ENCODE measurements at regions not wholly inside any gene's neighbourhood (a gene's known extent, or its start where the extent isn't known, plus 50 kb on each side); places are given as distances from the start of the nearest gene placed in this dataset.

DNA sequence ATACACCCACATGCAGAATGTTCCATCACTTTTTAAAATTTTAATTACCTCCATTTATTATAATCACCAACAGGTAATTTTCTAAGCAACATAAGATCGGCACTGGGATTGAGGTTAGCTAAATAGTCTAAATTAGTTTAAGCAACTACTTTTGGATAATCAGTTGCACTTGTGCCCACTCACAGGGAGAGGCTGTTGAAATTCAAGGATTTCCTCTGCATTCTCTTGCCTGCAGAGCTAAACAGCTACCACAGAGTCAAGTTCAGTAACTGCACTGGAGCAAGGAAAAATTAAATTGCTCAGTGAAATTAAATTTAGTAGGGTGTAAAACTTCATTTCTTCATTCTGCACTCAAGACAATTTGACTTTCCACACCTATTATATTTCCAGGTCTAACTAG lies 120.7 kb upstream of the CCDC28A start:
- TF ChIP-seq, protein P1, sequence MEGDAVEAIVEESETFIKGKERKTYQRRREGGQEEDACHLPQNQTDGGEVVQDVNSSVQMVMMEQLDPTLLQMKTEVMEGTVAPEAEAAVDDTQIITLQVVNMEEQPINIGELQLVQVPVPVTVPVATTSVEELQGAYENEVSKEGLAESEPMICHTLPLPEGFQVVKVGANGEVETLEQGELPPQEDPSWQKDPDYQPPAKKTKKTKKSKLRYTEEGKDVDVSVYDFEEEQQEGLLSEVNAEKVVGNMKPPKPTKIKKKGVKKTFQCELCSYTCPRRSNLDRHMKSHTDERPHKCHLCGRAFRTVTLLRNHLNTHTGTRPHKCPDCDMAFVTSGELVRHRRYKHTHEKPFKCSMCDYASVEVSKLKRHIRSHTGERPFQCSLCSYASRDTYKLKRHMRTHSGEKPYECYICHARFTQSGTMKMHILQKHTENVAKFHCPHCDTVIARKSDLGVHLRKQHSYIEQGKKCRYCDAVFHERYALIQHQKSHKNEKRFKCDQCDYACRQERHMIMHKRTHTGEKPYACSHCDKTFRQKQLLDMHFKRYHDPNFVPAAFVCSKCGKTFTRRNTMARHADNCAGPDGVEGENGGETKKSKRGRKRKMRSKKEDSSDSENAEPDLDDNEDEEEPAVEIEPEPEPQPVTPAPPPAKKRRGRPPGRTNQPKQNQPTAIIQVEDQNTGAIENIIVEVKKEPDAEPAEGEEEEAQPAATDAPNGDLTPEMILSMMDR (IDR thresholded peaks at IDR 0.05; ENCODE audit: extremely low read depth in 1 of 2, insufficient read depth in 1 of 2, low read depth in 1 of 2, low read length in 2 of 2), result no peak
- TF ChIP-seq MYC (IDR thresholded peaks at IDR 0.05; ENCODE audit: low read depth, low read length) (no peak), EZH2 (IDR thresholded peaks at IDR 0.05; ENCODE audit: borderline replicate concordance, low read depth, low read length, severe bottlenecking) (no peak), POLR2A (IDR thresholded peaks at IDR 0.05; ENCODE audit: low read depth, low read length) (no peak), POLR2AphosphoS5 (IDR thresholded peaks at IDR 0.05; ENCODE audit: insufficient read depth, low read depth, low read length) (no peak)
- TF ChIP-seq, protein P2, sequence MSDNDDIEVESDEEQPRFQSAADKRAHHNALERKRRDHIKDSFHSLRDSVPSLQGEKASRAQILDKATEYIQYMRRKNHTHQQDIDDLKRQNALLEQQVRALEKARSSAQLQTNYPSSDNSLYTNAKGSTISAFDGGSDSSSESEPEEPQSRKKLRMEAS (IDR thresholded peaks at IDR 0.05; ENCODE audit: insufficient read depth, insufficient read length), result no peak

Measured in endothelial cell of umbilical vein (primary cell).